Neuron (in vitro differentiated cells): ENCODE measurements at regions not wholly inside any gene's neighbourhood (a gene's known extent, or its start where the extent isn't known, plus 50 kb on each side); places are given as distances from the start of the nearest gene placed in this dataset.
"Not testable (repeated sequence)": the region's sequence is repeated elsewhere in the genome, so short reads cannot be mapped to it uniquely, and the experiment has no call there.

Experiments used
- H2AFZ ChIP-seq: one replicate; pipeline ENCODE4 v1.6.1; 2013; ENCODE audit warnings: low read depth, mild to moderate bottlenecking, inconsistent platforms, low read length, moderate library complexity
- H3K27me3 ChIP-seq: one replicate; pipeline ENCODE4 v1.6.1; 2013; ENCODE audit warnings: low read length; ENCODE audit not compliant: insufficient read depth
- H3K36me3 ChIP-seq: one replicate; pipeline ENCODE4 v1.6.1; 2013; ENCODE audit warnings: low read length; ENCODE audit not compliant: insufficient read depth
- H3K4me1 ChIP-seq: one replicate; pipeline ENCODE4 v1.6.1; 2013; ENCODE audit warnings: low read length; ENCODE audit not compliant: insufficient read depth
- H3K4me3 ChIP-seq: 2 replicates; pipeline ENCODE4 v1.5.1; 2013; ENCODE audit warnings: mild to moderate bottlenecking, low read length, moderate library complexity
- H3K9me3 ChIP-seq: one replicate; pipeline ENCODE4 v1.6.1; 2013; ENCODE audit warnings: low read length

DNA sequence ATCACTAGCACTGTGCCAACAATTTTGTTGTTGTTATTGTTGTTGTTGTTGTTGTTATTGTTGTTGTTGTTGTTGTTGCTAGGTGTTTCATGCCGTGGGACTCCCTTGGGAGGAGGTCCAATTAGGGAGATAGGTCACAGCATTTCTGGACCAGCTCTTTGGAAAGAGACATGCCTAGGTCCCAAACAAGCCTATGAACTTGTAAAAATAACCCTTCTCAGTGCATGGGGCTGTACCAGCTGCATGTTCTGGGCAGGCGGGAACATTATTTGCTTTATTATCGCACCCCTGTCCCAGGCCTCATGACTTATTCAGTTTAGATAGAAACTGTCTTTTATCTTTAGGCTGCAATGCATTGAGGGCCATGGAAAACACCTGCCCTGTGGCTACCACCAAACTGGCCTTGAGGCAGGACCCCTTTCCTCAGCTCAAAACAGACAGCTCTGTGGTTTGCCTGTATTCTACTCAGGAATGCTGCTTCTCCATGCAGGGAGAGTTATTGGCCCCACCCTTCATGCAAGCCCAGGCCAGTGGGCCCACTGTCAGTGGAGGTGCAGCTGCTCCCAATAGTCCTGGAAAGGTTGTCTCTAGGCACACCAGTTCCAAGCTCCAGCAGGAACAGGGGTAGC lies 386.5 kb upstream of the BRINP3 start:
- Histone ChIP-seq H2AFZ (no peak overlapping the region), H3K4me3 (no peak overlapping the region), H3K27me3 (no peaks in the 10 kb centered on the region), H3K9me3 (no peaks in the 10 kb centered on the region), H3K36me3 (no peaks in the 10 kb centered on the region), H3K4me1 (no peaks in the 10 kb centered on the region)

DNA sequence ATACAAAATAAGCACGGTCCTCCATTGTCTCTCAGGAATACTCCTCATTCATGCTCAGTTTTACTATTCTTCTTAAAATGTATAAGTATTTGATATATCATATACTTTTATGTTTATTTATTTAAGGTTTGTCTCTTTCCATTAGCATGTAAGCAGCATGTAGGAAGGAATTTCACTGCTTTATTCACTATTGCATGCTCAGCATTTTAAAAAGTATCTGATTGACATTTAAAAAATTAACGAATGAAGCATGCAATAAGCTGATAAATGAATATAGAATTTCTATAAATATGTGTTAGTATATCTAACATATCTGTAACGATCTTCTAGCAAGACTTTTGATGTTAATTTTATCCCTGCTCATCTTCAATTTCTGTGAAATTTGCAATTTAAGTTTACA lies 402.7 kb upstream of the BRINP3 start:
- Histone ChIP-seq H2AFZ (no peak overlapping the region), H3K36me3 (no peaks in the 10 kb centered on the region), H3K9me3 (no peaks in the 10 kb centered on the region), H3K27me3 (no peaks in the 10 kb centered on the region), H3K4me3 (no peak overlapping the region), H3K4me1 (no peaks in the 10 kb centered on the region)

DNA sequence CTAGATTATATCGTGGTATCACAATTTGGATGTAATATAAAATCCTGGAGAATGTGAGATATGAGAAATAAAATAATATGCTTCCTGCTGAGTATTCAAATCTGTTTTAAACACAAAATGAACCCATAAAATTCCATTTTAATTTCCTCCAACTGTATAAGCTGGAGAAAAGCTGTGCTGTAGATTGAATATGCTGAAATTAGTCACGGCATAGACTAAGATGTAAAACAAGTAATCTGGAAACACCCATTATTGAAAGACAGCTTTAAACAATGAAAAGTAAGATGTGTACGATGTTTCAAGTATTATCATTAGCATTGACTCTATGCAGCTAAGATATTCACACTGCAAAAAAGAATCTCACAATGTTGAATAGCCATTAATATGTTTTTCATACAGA lies 403.4 kb upstream of the BRINP3 start:
- Histone ChIP-seq H3K4me3 (no peak overlapping the region), H3K4me1 (no peaks in the 10 kb centered on the region), H2AFZ (no peak overlapping the region), H3K36me3 (no peaks in the 10 kb centered on the region), H3K9me3 (no peaks in the 10 kb centered on the region), H3K27me3 (no peaks in the 10 kb centered on the region)

DNA sequence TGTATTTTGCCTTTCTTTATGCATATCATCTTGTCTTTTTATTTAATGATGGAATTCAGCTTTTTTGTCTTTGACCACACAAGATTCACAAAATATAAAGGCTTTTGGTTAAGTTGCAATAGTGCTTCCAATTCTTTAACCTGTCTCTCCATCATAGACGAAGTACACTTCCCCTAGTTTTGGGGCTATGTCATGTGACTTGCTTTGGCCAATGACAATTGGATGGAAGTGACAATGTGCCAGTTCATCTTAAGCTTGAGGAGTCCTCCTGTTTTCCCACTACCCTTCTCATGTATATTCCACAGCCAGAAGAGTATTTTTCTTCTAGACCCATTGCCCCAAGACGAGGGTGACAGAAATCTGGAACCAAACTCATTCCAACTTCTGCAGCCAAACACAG lies 419.6 kb upstream of the BRINP3 start:
- H3K36me3 ChIP-seq: no peaks in the 10 kb centered on the region
- H3K27me3 ChIP-seq: no peaks in the 10 kb centered on the region
- no peaks in the 10 kb centered on the region for H3K9me3 ChIP-seq
- no peaks in the 10 kb centered on the region for H3K4me1 ChIP-seq
- H3K4me3 ChIP-seq: no peak overlapping the region
- H2AFZ ChIP-seq: no peak overlapping the region

GRCh38 chr1:190904091-190904695 lies 426.5 kb upstream of the BRINP3 start:
- H3K27me3 ChIP-seq: no peaks in the 10 kb centered on the region
- H3K4me1 ChIP-seq: no peaks in the 10 kb centered on the region
- H2AFZ ChIP-seq: no peak overlapping the region
- no peaks in the 10 kb centered on the region for H3K36me3 ChIP-seq
- no peak overlapping the region for H3K4me3 ChIP-seq
- H3K9me3 ChIP-seq: no peaks in the 10 kb centered on the region

DNA sequence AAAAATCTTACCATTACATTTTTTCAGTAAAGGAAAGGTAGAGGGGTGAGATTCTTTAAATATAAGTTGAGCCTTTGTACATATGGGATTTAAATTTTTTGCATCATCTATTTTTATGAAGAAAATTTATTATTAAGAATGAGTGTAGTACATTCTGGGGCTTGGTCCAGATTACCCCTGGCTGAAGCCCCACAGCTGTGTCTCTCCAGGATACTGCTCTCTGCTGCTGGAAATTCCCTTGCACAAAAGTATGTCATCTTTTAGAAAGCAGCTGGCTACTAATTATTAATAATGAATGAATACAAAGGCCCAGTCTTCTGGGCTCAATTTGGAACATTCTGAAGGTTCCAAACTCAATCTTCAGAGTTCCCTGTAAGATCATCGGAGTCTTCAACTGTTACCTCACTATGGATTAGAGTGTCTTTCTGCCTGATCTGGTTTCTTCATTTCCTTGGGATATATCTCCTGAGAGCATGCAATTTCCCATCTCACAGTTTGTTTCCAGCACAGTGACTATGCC lies 428.6 kb upstream of the BRINP3 start:
- H3K36me3 ChIP-seq: no peaks in the 10 kb centered on the region
- no peaks in the 10 kb centered on the region for H3K27me3 ChIP-seq
- no peaks in the 10 kb centered on the region for H3K4me1 ChIP-seq
- H3K4me3 ChIP-seq: no peak overlapping the region
- no peaks in the 10 kb centered on the region for H3K9me3 ChIP-seq
- no peak overlapping the region for H2AFZ ChIP-seq

GRCh38 chr1:190908246-190908645 lies 430.6 kb upstream of the BRINP3 start:
- Histone ChIP-seq H3K36me3 (no peaks in the 10 kb centered on the region), H3K9me3 (no peaks in the 10 kb centered on the region), H3K27me3 (no peaks in the 10 kb centered on the region), H3K4me1 (no peaks in the 10 kb centered on the region), H2AFZ (no peak overlapping the region), H3K4me3 (no peak overlapping the region)

- Histone ChIP-seq H3K36me3 (no peaks in the 10 kb centered on the region), H3K27me3 (no peaks in the 10 kb centered on the region), H3K9me3 (no peaks in the 10 kb centered on the region), H3K4me3 (no peak overlapping the region), H3K4me1 (no peaks in the 10 kb centered on the region), H2AFZ (no peak overlapping the region)
These were observed 431.0 kb upstream of the BRINP3 start for GRCh38 chr1:190908691-190909090.

DNA sequence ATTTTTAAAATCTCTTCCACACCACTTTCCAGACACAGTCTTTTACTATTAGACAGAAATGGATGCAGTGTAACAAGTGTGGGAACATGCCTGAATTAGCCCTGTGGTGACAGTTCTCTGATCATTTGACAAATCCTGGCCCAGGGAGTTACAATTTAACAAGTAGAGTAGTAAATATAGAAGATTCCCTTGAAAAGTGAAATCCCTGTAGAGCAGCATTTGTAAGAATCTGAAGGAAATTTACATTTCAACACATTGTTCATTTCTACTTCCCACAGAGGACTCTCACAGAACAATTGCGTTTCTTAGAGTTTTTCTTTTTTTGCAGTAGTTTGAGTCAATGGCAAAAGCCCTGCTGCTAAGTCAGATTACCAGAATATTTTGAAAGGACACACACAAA lies 458.3 kb upstream of the BRINP3 start:
- H3K4me3 ChIP-seq: no peak overlapping the region
- peak overlapping the region; percentile 10 for H2AFZ ChIP-seq
- no peaks in the 10 kb centered on the region for H3K27me3 ChIP-seq
- H3K9me3 ChIP-seq: no peaks in the 10 kb centered on the region
- H3K4me1 ChIP-seq: peaks cover 18% of the 10 kb centered on the region
- H3K36me3 ChIP-seq: no peaks in the 10 kb centered on the region

DNA sequence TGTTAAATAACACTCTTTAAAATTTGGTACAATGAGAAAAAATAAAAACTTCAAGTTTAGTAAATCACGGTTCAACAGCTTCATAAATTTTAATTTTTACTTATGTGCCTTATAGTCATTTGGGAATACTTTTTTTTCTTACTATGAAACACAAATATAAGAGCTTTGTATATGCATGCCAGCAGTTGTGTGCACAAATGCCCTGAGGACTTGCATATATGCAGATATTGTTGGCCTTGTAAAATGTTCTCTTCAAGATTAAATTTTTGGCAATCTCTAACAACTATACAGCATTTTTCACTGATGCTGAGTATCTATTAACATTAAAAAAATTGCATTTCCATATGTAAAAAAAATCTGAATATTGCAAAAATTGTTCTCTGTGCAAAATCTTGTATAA lies 458.7 kb upstream of the BRINP3 start:
- Histone ChIP-seq H3K36me3 (no peaks in the 10 kb centered on the region), H3K4me1 (peaks cover 18% of the 10 kb centered on the region), H2AFZ (peak overlapping the region; percentile 10), H3K4me3 (no peak overlapping the region), H3K27me3 (no peaks in the 10 kb centered on the region), H3K9me3 (no peaks in the 10 kb centered on the region)

DNA sequence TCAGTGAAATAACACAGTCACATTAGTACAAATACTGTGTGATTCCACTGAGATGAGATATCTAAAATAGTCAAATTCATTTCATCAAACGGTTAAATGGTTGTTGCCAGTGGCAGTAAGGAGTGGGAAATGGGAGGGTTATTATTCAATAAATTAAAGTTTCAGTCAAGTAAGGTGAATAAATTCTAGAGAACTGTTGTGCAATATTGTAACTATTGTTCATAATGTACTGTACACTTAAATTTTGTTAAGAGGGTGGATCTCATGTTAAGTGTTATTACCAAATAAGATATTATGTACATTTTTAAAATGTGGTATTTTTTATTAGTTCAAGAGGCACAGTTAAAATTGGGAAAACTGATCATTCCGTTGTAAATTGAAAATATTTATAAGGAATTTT lies 463.3 kb upstream of the BRINP3 start:
- Histone ChIP-seq H3K4me3 (no peak overlapping the region), H3K4me1 (peaks cover 10% of the 10 kb centered on the region), H2AFZ (no peak overlapping the region), H3K36me3 (no peaks in the 10 kb centered on the region), H3K27me3 (no peaks in the 10 kb centered on the region), H3K9me3 (no peaks in the 10 kb centered on the region)

DNA sequence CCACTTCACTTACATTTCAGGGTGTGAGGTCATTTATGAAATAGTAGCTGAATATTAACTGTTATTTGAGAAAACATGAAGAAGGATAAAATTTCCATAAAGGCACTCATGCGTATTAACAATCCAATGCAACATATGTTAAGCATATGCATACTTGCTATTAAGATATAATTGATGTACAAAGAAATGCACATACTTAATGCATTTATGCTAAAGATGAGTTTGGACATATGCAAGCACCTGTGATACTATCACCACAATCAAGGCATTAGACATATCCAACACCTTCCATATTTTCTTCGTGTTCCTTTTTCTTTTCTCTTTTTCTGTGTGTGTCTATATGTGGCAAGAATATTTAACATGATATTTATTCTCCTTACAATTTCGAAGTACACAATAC lies 464.8 kb upstream of the BRINP3 start:
- Histone ChIP-seq H3K27me3 (no peaks in the 10 kb centered on the region), H3K4me1 (no peaks in the 10 kb centered on the region), H3K9me3 (no peaks in the 10 kb centered on the region), H3K4me3 (no peak overlapping the region), H3K36me3 (no peaks in the 10 kb centered on the region), H2AFZ (no peak overlapping the region)

GRCh38 chr1:190943722-190944121 lies 466.1 kb upstream of the BRINP3 start:
- not testable (repeated sequence) for H3K36me3 ChIP-seq, H3K27me3 ChIP-seq, H2AFZ ChIP-seq, H3K4me1 ChIP-seq, H3K4me3 ChIP-seq, H3K9me3 ChIP-seq

GRCh38 chr1:190949939-190950338 lies 472.3 kb upstream of the BRINP3 start:
- H2AFZ ChIP-seq: peak overlapping the region; percentile 35
- no peaks in the 10 kb centered on the region for H3K36me3 ChIP-seq
- peaks cover 4% of the 10 kb centered on the region for H3K4me1 ChIP-seq
- H3K9me3 ChIP-seq: no peaks in the 10 kb centered on the region
- H3K27me3 ChIP-seq: no peaks in the 10 kb centered on the region
- H3K4me3 ChIP-seq: no peak overlapping the region
